Aorta (tissue), 5 donors: ENCODE measurements at regions not wholly inside any gene's neighbourhood (a gene's known extent, or its start where the extent isn't known, plus 50 kb on each side); places are given as distances from the start of the nearest gene placed in this dataset.

Experiments
- ATAC-seq: fragments of 200-7000 bp; cut with Tn5 transposase; one replicate; pipeline ENCODE4 v1.9.1; 2022; ENCODE audit warnings: moderate library complexity; ENCODE audit not compliant: low FRiP score
- DNase-seq, 2 donors: peaks; one replicate each; pipeline ENCODE4 v3.0.0-alpha.2; 2020
- H3K27ac ChIP-seq, 2 donors: one replicate each; pipeline ENCODE4 v1.5.1; 2013; ENCODE audit warnings: low read length in 2 of 2, mild to moderate bottlenecking in 2 of 2, moderate library complexity in 2 of 2, control low read depth in 1 of 2, inconsistent platforms in 1 of 2, low read depth in 1 of 2
- H3K27me3 ChIP-seq, 2 donors: one replicate each; pipeline ENCODE4 v1.6.1; 2013; ENCODE audit warnings: control low read depth in 1 of 2, low read length in 1 of 2, mild to moderate bottlenecking in 1 of 2, moderate library complexity in 1 of 2; ENCODE audit not compliant: insufficient read depth in 2 of 2, control insufficient read depth in 1 of 2
- H3K36me3 ChIP-seq, 2 donors: one replicate each; pipeline ENCODE4 v1.6.1; 2013; ENCODE audit warnings: control low read depth in 1 of 2, low read length in 1 of 2, mild to moderate bottlenecking in 1 of 2; ENCODE audit not compliant: insufficient read depth in 2 of 2, control insufficient read depth in 1 of 2
- H3K4me1 ChIP-seq, 2 donors: one replicate each; pipeline ENCODE4 v1.6.1; 2013; ENCODE audit warnings: low read length in 2 of 2, control low read depth in 1 of 2, mild to moderate bottlenecking in 1 of 2, moderate library complexity in 1 of 2; ENCODE audit not compliant: insufficient read depth in 2 of 2, control insufficient read depth in 1 of 2
- H3K4me3 ChIP-seq, 2 donors: one replicate each; pipeline ENCODE4 v1.5.1; 2013; ENCODE audit warnings: low read length in 2 of 2, control low read depth in 1 of 2, mild to moderate bottlenecking in 1 of 2
- H3K9me3 ChIP-seq: one replicate; pipeline ENCODE4 v1.6.1; 2013; ENCODE audit warnings: mild to moderate bottlenecking, low read length; ENCODE audit not compliant: control insufficient read depth
- whole genome bisulfite sequencing, 2 donors: extraction: QIAGEN DNeasy Blood & Tissue Kit; methylation state at CpG; one replicate each; pipeline ENCODE4 v1.1.7; 2013; 5-methylcytosine and 5-hydroxymethylcytosine counted together
- intact Hi-C, 2 donors: fragments of 100-400 bp; cut with DNase I; formaldehyde crosslinking; loops; one replicate each; pipeline versions ENCODE4 v1.14.2 to v1.15.0; 2022
- donor health status: healthy with polysubstance abuse.
- donor health status: Bipolar disorder and iron deficiency.
- donor health status: DM: no; HTN: no; CAD: no.
- donor health status: DM: no; HTN: no; CAD: no.
- donor health status: DM: yes; HTN: yes; CAD: no.

GRCh38 chr1:234920136-234920842 lies 208.3 kb downstream of the TOMM20 start:
- intact Hi-C loops, result loop anchor here (2.0 to 5.0 kb wide), 3 partner anchors 62 to 423 kb away; no protein-coding TSS in a partner anchor
- 88 to 92% methylated on average over 8 of the region's 8 CpGs for WGBS, 2 donors
- DNase-seq, result peak in 1 of 2 donors; percentile 55
- Histone ChIP-seq H3K36me3 (no peaks in the 10 kb centered on the region), H3K9me3 (no peaks in the 10 kb centered on the region), H3K4me1 (peaks cover 2 to 3% of the 10 kb centered on the region in 2 donors), H3K4me3 (no peak overlapping the region), H3K27ac (peak overlapping the region in 1 of 2 donors; percentile 56), H3K27me3 (no peaks in the 10 kb centered on the region)
- ATAC-seq, result no peak

DNA sequence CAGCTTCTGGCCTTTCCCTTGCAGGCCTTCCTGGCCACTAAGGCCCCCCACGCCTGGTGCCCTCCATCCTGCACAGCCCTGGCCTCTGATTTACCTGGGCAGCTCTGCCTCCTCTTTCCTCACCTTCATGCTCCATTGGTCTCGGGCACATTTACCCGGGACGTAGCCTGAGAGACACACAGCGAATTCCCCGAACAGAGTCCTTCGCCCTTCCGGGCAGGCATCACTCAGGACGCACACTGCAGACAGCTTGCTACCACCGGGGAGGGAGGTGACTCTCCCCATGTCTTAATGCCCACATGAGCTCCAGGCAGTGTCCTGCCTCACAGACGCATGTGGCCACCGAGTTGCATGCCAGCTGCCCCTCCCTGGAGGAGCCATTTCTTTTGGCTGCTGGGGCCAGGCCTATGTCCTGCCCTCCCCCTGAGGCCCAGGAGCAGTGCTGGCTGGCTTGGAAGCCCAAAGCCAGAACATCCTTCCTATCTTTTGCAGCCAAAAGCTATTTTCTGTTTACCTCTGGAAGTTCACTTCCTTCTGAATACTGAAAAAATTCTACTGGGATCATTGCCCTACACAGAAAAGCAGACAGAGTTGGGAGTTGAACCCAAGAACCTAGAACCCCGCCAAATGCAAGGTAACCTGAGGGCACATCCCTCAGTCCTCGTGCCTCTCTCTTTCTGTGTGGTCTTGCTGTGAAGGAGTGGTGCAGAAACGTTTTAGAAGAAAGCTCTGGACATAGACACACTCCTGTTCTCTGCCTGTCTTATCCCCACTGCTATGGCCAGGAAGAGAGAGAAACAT lies 209.5 kb downstream of the TOMM20 start:
- 34 to 35% methylated on average over 15 of the region's 15 CpGs for WGBS, 2 donors
- Histone ChIP-seq H3K9me3 (no peaks in the 10 kb centered on the region), H3K27me3 (no peaks in the 10 kb centered on the region), H3K4me3 (no peak overlapping the region), H3K4me1 (peaks cover 2 to 3% of the 10 kb centered on the region in 2 donors), H3K27ac (peak overlapping the region; percentile 54 to 97), H3K36me3 (no peaks in the 10 kb centered on the region)
- DNase-seq, result peak; percentile 78
- ATAC-seq, result peak; percentile 64
- intact Hi-C loops, result loop anchor here (2.0 to 10.0 kb wide), 9 partner anchors 52 to 424 kb away; partner anchors contain the start of gene IRF2BP2 (in 1 of the 2)

GRCh38 chr1:234918181-234918841 lies 210.3 kb downstream of the TOMM20 start:
- H3K27me3 ChIP-seq, result no peaks in the 10 kb centered on the region
- DNase-seq (peak; percentile 74 to 80), ATAC-seq (peak; percentile 74)
- 4 to 8% methylated on average over 17 of the region's 17 CpGs for WGBS, 2 donors
- H3K36me3 ChIP-seq, result no peaks in the 10 kb centered on the region
- intact Hi-C loops, result loop anchor here (2.0 to 10.0 kb wide), 9 partner anchors 51 to 424 kb away; partner anchors contain the start of gene IRF2BP2 (in 1 of the 2)
- peaks cover 2 to 3% of the 10 kb centered on the region in 2 donors for H3K4me1 ChIP-seq
- no peak overlapping the region for H3K4me3 ChIP-seq
- no peaks in the 10 kb centered on the region for H3K9me3 ChIP-seq
- peak overlapping the region; percentile 51 to 97 for H3K27ac ChIP-seq

DNA sequence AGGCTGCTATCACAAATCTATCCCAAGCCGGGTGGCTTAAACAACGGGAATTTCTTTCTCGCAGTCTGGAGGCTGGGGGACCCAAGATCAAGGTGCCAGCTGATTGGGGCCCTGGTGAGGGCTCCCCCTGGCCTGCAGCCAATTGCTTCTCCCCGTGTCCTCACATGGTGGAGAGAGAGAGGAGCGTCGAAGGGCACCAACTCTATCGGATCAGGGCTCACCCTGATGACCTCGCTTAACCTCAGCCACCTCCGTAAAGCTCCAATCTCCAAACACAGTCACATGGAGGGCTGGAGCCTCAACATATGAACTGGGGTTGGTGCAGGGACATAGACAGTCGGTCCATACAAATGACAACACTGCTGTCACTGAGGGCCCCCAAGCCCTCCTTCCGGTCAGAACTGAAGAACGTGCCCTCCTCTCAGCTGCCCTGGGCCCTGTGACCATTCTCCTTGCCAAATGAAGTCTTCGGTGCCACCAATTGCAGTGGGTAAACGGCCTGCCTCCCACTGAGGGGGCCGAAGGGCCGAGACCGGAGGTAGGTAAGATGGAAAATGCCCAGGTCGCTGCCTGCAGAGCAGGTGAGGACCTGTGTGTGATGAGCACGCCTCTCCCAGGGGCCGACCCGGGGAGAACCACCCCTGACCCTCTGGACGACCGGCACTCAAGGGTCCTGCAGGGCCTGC lies 211.0 kb downstream of the TOMM20 start:
- no peaks in the 10 kb centered on the region for H3K27me3 ChIP-seq
- WGBS, 2 donors, result 57 to 58% methylated on average over 23 of the region's 23 CpGs
- peaks cover 2 to 3% of the 10 kb centered on the region in 2 donors for H3K4me1 ChIP-seq

GRCh38 chr1:234916840-234917239 lies 211.8 kb downstream of the TOMM20 start:
- Histone ChIP-seq H3K9me3 (no peaks in the 10 kb centered on the region), H3K27ac (peak overlapping the region in 1 of 2 donors; percentile 83), H3K4me3 (no peak overlapping the region), H3K36me3 (no peaks in the 10 kb centered on the region), H3K27me3 (no peaks in the 10 kb centered on the region), H3K4me1 (peaks cover 5 to 8% of the 10 kb centered on the region in 2 donors)
- 17% methylated on average over 4 of the region's 4 CpGs for WGBS, 2 donors
- intact Hi-C loops, result loop anchor here (5.0 to 10.0 kb wide), 8 partner anchors 50 to 422 kb away; partner anchors contain the start of gene IRF2BP2 (in 1 of the 2)
- DNase-seq (peak in 1 of 2 donors; percentile 55), ATAC-seq (no peak)

More for the DNA sequence above, 211.0 kb downstream of the TOMM20 start:
- DNase-seq, result peak in 1 of 2 donors; percentile 77
- Histone ChIP-seq H3K9me3 (no peaks in the 10 kb centered on the region), H3K27ac (peak overlapping the region; percentile 37 to 83), H3K4me3 (no peak overlapping the region), H3K36me3 (no peaks in the 10 kb centered on the region)
- ATAC-seq, result no peak
- intact Hi-C loops, result loop anchor here (2.0 to 10.0 kb wide), 9 partner anchors 50 to 423 kb away; partner anchors contain the start of gene IRF2BP2 (in 1 of the 2)

DNA sequence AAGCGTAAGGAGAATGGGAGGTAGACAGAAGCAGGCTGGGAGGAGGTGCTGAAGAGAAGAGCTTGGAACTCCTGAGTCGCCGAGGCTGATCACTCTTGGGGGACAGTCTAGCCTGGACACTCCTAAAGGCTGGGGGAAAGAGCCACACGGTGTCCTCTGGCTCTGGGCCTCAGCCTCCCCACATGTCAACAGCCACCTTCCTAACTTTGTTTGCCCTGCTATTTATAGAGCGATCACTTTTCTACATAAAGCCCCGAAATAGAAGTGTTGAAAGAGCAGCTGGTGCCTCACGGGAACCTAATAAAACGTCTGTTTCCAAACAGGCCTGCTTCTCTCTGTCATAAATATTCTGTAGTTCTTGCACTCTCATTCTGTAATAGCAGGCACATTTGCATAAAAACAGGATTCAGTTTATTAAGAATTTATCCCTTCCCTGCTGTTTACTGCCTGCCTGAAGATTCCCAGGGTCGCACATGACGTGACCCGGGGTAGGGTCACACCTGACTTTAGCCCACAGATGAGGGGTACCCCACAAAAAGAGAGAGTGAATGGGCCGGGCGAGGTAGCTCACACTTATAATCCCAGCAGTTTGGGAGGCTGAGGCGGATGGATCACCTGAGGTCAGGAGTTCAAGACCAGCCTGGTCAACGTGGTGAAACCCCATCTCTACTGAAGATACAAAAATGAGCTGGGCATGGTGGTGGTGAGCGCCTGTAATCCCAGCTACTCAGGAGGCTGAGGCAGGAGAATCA lies 212.5 kb downstream of the TOMM20 start:
- ATAC-seq, result no peak
- WGBS, 2 donors, result 46 to 47% methylated on average over 16 of the region's 16 CpGs

GRCh38 chr1:234914606-234915290 lies 213.9 kb downstream of the TOMM20 start:
- 98 to 99% methylated on average over 12 of the region's 12 CpGs for WGBS, 2 donors
- ATAC-seq (no peak), DNase-seq (peak in 1 of 2 donors; percentile 52)
- Histone ChIP-seq H3K27me3 (no peaks in the 10 kb centered on the region), H3K36me3 (no peaks in the 10 kb centered on the region), H3K27ac (peak overlapping the region in 1 of 2 donors; percentile 62), H3K4me3 (no peak overlapping the region), H3K9me3 (no peaks in the 10 kb centered on the region), H3K4me1 (peaks cover 5 to 9% of the 10 kb centered on the region in 2 donors)
- intact Hi-C loops, result loop anchor here (5.0 to 10.0 kb wide), 8 partner anchors 47 to 420 kb away; partner anchors contain the start of gene IRF2BP2 (in 1 of the 2)

More for the DNA sequence above, 212.5 kb downstream of the TOMM20 start:
- no peaks in the 10 kb centered on the region for H3K9me3 ChIP-seq
- H3K27me3 ChIP-seq, result no peaks in the 10 kb centered on the region
- H3K4me3 ChIP-seq, result no peak overlapping the region
- peaks cover 5 to 9% of the 10 kb centered on the region in 2 donors for H3K4me1 ChIP-seq
- DNase-seq, result peak in 1 of 2 donors; percentile 49
- H3K36me3 ChIP-seq, result no peaks in the 10 kb centered on the region
- intact Hi-C loops, result loop anchor here (5.0 to 10.0 kb wide), 8 partner anchors 49 to 421 kb away; partner anchors contain the start of gene IRF2BP2 (in 1 of the 2)
- peak overlapping the region in 1 of 2 donors; percentile 87 for H3K27ac ChIP-seq
